ENCODE measurements at regions not wholly inside any gene's neighbourhood (a gene's known extent, or its start where the extent isn't known, plus 50 kb on each side); places are given as distances from the start of the nearest gene placed in this dataset.
A peak's percentile ranks its signal among the peaks of the same experiment; 100 is the strongest.

DNA sequence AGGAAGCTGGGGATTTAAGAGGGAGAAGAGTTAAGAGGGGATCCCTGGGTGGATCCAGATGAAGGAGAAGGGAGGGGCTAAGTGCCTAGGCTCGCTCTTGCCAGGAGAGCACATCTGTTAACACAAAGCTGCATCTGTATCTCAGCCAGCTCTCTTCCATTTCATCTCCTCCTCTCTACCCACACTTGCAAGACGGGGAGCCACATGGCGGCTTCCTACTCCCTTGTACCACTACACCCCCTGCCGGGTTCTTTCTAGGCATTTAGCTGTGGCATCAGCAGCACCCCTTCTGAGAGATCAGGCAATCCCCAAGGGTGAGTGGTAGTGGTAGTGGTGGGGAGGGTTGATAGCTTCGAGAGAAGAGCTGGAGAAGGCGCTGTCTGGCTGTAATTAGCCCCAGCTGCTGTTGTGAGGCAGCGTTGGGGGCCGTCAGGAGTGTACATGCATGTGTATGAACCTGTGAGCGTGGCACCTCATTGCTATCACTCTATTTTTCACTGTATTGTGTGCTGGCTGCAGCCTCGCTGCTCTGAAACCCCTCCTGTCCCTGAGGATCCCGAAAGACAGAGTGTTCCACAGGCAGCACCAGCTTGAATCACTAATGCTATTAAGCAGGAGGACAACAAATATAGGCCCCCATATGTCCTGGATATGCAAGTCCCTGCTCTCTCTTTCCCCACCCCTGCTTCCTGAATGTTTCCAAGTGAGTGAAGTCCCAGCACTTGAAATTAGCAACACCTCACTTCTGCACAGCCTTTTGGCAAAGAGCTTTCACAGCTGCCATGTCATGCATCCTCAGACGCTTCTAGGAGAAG is 73.7 kb downstream of the RTL9 start:
- no peak for DNase-seq

DNA sequence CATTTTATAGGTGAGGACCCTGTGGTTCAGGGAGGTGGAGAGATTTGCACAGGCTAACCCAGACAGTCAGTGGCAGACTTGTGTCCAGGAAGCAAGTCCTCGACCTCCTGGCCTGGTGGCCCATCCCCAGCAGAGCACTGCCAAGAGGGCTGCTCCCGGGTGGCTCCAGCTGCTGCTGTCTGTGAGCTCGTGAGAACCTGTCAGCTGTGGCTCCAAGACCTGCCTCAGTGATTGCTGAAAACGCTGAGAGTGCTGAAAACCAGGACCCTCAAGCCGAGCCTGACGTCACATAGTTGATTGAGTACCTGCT is 74.2 kb downstream of the RTL9 start:
- no peak for DNase-seq

DNA sequence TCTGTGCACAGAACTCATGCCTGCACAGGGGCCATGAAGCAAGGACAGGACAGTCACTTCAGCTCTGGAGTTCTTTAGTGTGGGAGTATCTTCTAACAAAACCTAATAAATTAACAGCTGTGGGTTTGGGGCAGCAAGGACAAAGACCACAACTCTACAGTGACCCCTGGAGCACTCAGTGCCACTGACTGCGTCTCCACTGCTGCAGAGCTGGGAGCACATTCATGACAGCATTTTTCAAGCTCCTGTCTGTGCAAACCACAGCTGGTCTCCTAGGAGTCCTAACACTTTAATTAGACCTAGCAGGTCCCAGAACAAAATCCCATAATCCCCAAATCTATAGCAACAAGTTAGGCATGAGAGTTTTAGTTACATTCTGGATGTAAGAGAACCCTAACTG is 76.5 kb downstream of the RTL9 start:
- no peak for DNase-seq

DNA sequence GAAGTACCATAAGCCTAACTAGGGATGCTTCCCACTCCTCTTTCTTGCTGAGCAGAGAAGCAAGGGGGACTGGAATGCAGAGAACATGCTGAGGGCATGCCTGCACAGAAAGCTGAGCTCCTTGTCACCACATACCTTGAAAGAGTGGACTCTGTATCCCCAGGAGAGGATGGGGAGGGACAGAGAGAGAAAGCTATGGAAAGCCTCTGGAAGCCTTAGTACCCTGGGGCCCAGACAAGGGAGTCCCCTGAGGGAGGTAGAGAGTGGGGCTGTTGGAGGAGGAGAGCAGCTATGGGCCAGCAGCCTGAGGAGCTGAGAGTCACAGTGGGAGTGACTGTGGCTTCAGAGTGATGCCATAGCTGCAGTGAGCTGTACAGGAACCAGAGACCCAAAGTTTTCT is 77.9 kb downstream of the RTL9 start:
- no peak for DNase-seq

- DNase-seq: no peak
Observed at GRCh38 chrX:110437686-110438085, 79.0 kb downstream of the RTL9 start.

- DNase-seq: no peak
Observed at GRCh38 chrX:110440016-110440805, 81.6 kb downstream of the RTL9 start.

- peak; percentile 28 for DNase-seq
Observed at GRCh38 chrX:110442635-110443034, 84.0 kb downstream of the RTL9 start.

GRCh38 chrX:110444996-110445395 is 86.3 kb downstream of the RTL9 start:
- DNase-seq: no peak

GRCh38 chrX:110448459-110448858 is 89.8 kb downstream of the RTL9 start:
- DNase-seq: no peak

- DNase-seq: no peak
Observed at GRCh38 chrX:110449312-110449711, 90.7 kb downstream of the RTL9 start.

GRCh38 chrX:110450050-110450449 is 91.4 kb downstream of the RTL9 start:
- peak; percentile 67 for DNase-seq

- no peak for DNase-seq
Observed at GRCh38 chrX:110454336-110454735, 95.7 kb downstream of the RTL9 start.

GRCh38 chrX:110462957-110463356 is 104.3 kb downstream of the RTL9 start:
- no peak for DNase-seq

DNA sequence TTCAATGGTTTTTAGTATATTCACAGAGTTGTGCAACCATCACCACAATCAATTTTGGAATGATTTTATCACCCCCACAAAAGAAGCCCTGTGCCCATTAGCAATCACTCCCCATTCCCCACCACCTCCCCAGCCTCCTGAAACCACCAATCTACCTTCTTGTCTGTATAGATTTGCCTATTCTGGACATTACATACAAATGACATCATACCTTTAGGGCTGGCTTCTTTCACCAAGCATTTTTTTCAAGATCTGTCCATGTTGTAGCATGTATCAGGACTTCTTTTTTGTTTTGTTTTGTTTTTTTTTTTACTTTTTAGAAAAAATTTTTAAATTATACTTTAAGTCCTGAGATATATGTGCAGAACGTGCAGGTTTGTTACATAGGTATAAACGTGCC is 108.1 kb downstream of the RTL9 start:
- no peak for DNase-seq

DNA sequence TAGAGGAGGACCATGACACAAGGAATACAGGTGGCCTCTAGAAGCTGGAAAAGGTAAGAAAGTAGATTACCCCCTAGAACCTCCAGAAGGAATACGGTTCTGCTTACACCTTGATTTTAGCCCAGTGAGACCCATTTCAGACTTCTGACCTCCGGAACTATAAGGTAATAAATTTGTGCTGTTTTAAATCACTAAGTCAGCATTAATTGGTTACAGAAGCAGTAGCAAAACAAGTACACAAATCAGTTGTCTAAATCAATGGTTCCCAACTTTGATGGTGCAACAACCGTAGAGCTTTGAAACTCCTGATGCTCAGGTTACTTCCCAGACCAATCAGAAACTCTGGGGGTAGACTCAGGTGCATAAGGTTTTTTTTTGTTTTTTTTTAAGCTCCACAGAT is 113.6 kb downstream of the RTL9 start:
- DNase-seq: no peak

DNA sequence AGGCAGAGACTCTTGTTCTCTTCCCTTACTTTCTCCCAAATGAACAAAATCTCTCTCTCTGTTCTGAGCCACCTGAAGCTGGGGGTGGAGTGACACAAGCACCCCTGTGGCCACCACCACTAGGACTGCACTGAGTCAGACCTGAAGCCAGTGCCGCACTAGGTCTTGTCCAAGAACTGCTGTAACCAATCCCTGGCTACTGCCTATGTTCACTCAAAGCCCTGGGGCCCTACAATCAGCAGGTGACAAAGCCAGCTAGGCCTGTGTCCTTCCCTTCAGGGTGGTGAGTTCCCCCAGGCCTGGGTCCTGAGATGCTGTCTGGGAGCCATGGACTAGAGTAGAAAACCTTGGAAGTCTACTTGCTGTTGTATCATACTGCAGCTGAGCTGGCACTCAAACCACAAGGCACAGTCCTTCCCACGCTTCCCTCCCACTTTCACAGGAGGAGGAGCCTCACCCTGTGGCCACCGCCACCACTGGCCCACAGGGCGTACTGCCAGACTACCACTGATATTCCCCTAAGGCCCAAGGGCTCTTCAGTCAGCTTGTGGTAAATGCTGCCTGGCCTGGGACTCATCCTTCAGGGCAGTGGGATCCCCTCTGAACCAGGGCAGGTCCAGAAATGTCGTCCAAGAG is 119.1 kb downstream of the RTL9 start:
- no peak for DNase-seq

- DNase-seq: peak; percentile 48
Observed at GRCh38 chrX:110491846-110492620, 133.4 kb downstream of the RTL9 start.

DNA sequence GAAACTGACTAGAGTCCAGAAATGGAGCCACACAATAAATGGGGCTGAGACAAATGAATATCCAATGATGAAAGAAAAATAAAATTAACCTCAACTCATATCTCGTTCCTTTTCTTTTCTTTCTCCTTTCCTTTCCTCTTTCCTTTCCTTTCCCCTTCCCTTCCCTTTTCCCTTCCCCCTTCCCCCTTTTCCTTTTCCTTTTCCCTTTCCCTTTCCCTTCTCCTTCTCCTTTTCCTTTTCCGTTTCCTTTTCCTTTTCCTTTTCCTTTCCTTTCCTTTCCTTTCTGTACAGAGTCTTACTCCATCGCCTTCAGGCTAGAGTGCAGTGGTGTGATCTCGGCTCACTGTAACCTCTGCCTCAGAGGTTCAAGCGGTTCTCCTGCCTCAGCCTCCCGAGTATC is 146.3 kb downstream of the RTL9 start:
- no peak for DNase-seq

- DNase-seq: no peak
Observed at GRCh38 chrX:110509755-110510532, 151.3 kb downstream of the RTL9 start.

GRCh38 chrX:110511238-110511637 is 152.6 kb downstream of the RTL9 start:
- no peak for DNase-seq

- no peak for DNase-seq
Observed at GRCh38 chrX:110512341-110512740, 153.7 kb downstream of the RTL9 start.

DNA sequence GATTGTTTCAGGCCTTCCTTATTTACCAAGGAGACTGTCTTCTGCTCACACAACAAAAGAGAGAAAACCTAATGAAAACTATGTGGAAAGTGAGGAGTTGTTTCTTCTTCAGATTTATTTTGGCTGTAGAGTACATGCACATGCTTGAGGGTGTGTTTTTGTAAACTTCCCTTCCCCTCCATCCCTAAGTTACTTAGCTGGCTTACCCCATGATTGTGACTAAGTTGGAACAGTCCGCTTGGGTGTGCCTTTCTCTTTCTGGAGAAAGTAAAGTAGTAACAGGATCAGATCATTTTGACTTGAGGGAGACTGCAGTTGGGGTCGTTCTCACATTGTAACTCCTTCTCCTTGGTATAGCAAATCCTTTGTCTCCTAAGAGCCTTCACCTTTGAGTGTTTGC is 155.9 kb downstream of the RTL9 start:
- DNase-seq: no peak
